Body of pancreas (tissue), 4 donors: ENCODE measurements at regions not wholly inside any gene's neighbourhood (a gene's known extent, or its start where the extent isn't known, plus 50 kb on each side); places are given as distances from the start of the nearest gene placed in this dataset.

ENCODE experiments used
- ATAC-seq: fragments of 150-250 bp; one replicate; pipeline ENCODE4 v1.9.1; 2016
- DNase-seq, 4 donors: peaks; one replicate each; pipeline ENCODE4 v3.0.0-alpha.2; 2019
- H3K27ac ChIP-seq, 4 donors: fragments of 200-600 bp; sonication (generic); 1 replicate in 3 of 4; 2 replicates in 1 of 4; pipeline versions ENCODE4 v1.5.1 to v1.6.1; 2016 to 2019; ENCODE audit warnings: mild to moderate bottlenecking in 1 of 4, mixed read lengths in 1 of 4, moderate library complexity in 1 of 4
- H3K27me3 ChIP-seq, 2 donors: fragments of 200-600 bp; sonication (generic); one replicate each; pipeline ENCODE4 v1.6.0; 2016; ENCODE audit warnings: mild to moderate bottlenecking in 1 of 2
- H3K36me3 ChIP-seq, 2 donors: fragments of 200-600 bp; sonication (generic); replicated peaks in 1 of 2; 2 replicates each; pipeline ENCODE4 v1.5.1; 2016; ENCODE audit warnings: low read depth in 2 of 2; ENCODE audit not compliant: insufficient read depth in 1 of 2
- H3K4me1 ChIP-seq: fragments of 200-600 bp; sonication (generic); one replicate; pipeline ENCODE4 v1.6.0; 2016
- H3K4me3 ChIP-seq, 2 donors: fragments of 200-600 bp; sonication (generic); 1 replicate in 1 of 2; 2 replicates in 1 of 2; pipeline ENCODE4 v1.5.1; 2016 to 2019
- H3K9me3 ChIP-seq, 3 donors: fragments of 200-600 bp; sonication (generic); 1 replicate in 2 of 3; 2 replicates in 1 of 3; pipeline ENCODE4 v1.5.1; 2016
- CTCF ChIP-seq, 7 experiments: fragments of 450-650 bp in 4 of 7; fragments of 200-600 bp in 3 of 7; sonication (generic) in 3 of 7; IDR thresholded peaks; one replicate each; pipeline ENCODE4 v1.5.1; 2016 to 2019; ENCODE audit warnings: antibody characterized with exemption in 7 of 7
- POLR2A ChIP-seq, 3 donors: fragments of 450-650 bp; IDR thresholded peaks; one replicate each; pipeline ENCODE4 v1.6.1; 2016; ENCODE audit warnings: antibody characterized with exemption in 3 of 3, mild to moderate bottlenecking in 2 of 3
- WGBS, 2 donors: methylation state at CpG; one replicate each; pipeline ENCODE4 v1.1.5; 2017; 5-methylcytosine and 5-hydroxymethylcytosine counted together
- intact Hi-C: fragments of 100-400 bp; cut with DNase I; formaldehyde crosslinking; loops from one replicate; pipeline ENCODE4 v1.15.1; 2023

- TF ChIP-seq POLR2A (IDR thresholded peaks at IDR 0.05) (no peak), CTCF (IDR thresholded peaks at IDR 0.05) (no peak)
- Histone ChIP-seq H3K27ac (no peak overlapping the region), H3K27me3 (no peaks in the 10 kb centered on the region), H3K9me3 (no peaks in the 10 kb centered on the region), H3K4me3 (no peak overlapping the region), H3K36me3 (no peaks in the 10 kb centered on the region), H3K4me1 (no peaks in the 10 kb centered on the region)
- intact Hi-C loops = no loop called here
- ATAC-seq (no peak), DNase-seq (no peak)
- WGBS, 2 donors = 61 to 74% methylated on average over 8 of the region's 8 CpGs
Measured at GRCh38 chr14:22168092-22168955, 420.7 kb downstream of the DAD1 start.

DNA sequence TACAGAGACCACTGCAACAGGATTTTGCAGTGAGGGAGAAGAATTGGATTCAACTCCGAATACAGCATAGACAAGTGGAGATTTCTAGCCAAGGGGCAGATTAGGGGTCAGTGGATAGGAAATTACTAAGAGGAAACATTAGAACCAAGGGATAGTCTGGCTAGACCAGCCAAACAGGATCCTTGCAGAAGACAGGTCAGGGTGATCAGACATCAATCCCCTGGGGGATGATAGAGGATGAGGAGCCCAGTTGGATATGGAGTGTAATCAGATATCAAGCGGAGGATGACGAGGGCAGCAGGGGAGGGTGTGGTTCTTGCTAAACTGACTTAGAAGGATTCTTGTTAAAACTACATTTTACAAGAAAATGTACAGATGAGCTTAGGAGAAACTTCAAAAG is 424.4 kb downstream of the DAD1 start:
- ATAC-seq = no peak
- Histone ChIP-seq H3K36me3 (no peaks in the 10 kb centered on the region), H3K27ac (no peak overlapping the region)

DNA sequence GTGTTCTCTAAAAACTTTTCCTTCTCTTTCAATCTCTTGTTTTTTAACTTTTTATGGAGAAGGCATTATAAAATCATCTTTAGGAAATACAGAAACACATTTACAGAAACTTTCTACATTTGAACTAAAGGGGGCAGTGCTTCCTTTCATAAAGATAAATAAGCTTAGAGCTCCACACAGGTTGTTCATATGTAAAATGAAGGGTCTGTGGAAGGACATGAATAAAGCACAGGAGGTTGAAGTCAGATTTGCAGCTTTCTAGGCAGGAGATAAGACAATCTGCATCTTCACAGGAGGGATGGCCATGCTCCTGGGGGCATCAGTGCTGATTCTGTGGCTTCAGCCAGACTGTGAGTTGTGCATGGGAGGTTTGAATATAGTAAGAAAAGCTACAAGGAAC is 426.0 kb downstream of the DAD1 start:
- Histone ChIP-seq H3K9me3 (no peaks in the 10 kb centered on the region), H3K27ac (no peak overlapping the region), H3K4me3 (no peak overlapping the region), H3K27me3 (no peaks in the 10 kb centered on the region), H3K36me3 (no peaks in the 10 kb centered on the region), H3K4me1 (no peaks in the 10 kb centered on the region)
- intact Hi-C loops = no loop called here
- no peak for TF ChIP-seq POLR2A (IDR thresholded peaks at IDR 0.05)
- peak in 2 of 7 experiments; percentile 12 to 17 for TF ChIP-seq CTCF (IDR thresholded peaks at IDR 0.05)
- no peak for DNase-seq
- no peak for ATAC-seq

More for the DNA sequence above, 424.4 kb downstream of the DAD1 start:
- Histone ChIP-seq H3K27me3 (no peaks in the 10 kb centered on the region), H3K4me1 (no peaks in the 10 kb centered on the region), H3K9me3 (no peaks in the 10 kb centered on the region), H3K4me3 (no peak overlapping the region)
- no peak for TF ChIP-seq POLR2A (IDR thresholded peaks at IDR 0.05)
- TF ChIP-seq CTCF (IDR thresholded peaks at IDR 0.05) = no peak
- DNase-seq = no peak
- WGBS, 2 donors = 39 to 48% methylated on average over 3 of the region's 3 CpGs
- intact Hi-C loops = no loop called here

GRCh38 chr14:22159957-22160356 is 429.1 kb downstream of the DAD1 start:
- no peaks in the 10 kb centered on the region for H3K27me3 ChIP-seq
- no peak overlapping the region for H3K27ac ChIP-seq
- H3K36me3 ChIP-seq = no peaks in the 10 kb centered on the region
- no peaks in the 10 kb centered on the region for H3K4me1 ChIP-seq
- ATAC-seq (no peak), DNase-seq (no peak)
- TF ChIP-seq CTCF (IDR thresholded peaks at IDR 0.05) (no peak), POLR2A (IDR thresholded peaks at IDR 0.05) (no peak)
- no peak overlapping the region for H3K4me3 ChIP-seq
- 46 to 55% methylated on average over 2 of the region's 2 CpGs for WGBS, 2 donors
- H3K9me3 ChIP-seq = no peaks in the 10 kb centered on the region
- intact Hi-C loops = no loop called here

DNA sequence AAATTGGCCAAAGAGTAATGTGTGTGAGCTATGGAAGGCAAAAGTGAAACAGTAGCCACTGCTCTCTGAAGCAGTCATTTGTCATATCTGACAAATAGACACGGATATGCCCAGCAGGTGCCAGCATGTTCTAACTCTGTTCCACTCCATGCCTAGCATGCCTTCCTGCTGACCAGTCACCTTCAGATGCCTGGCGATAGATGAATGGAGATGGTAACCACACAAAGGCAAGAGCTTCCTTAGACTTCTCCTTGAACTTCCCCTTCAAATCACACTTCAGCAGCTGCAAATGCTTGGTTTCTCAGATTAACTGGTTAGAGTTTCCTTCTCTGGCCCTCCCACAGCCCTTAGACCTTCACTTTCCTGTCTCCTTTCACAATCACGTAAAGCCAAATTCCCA is 429.9 kb downstream of the DAD1 start:
- intact Hi-C loops = no loop called here
- H3K9me3 ChIP-seq = no peaks in the 10 kb centered on the region
- ATAC-seq = no peak
- DNase-seq = no peak
- WGBS, 2 donors = 26 to 51% methylated on average over 3 of the region's 3 CpGs
- no peaks in the 10 kb centered on the region for H3K36me3 ChIP-seq
- H3K27me3 ChIP-seq = no peaks in the 10 kb centered on the region
- H3K4me3 ChIP-seq = no peak overlapping the region
- H3K4me1 ChIP-seq = no peaks in the 10 kb centered on the region
- TF ChIP-seq POLR2A (IDR thresholded peaks at IDR 0.05) = no peak
- TF ChIP-seq CTCF (IDR thresholded peaks at IDR 0.05) = no peak
- no peak overlapping the region for H3K27ac ChIP-seq
